BJ (cell line): ENCODE measurements at regions not wholly inside any gene's neighbourhood (a gene's known extent, or its start where the extent isn't known, plus 50 kb on each side); places are given as distances from the start of the nearest gene placed in this dataset.

ENCODE experiments used
- CTCF ChIA-PET: fragments of 350-600 bp; formaldehyde crosslinking; extraction: SDS; loops from one replicate; lab custom pipeline; 2021; ENCODE audit warnings: antibody characterized with exemption, inconsistent platforms; lab: Yijun Ruan, JAX
- POLR2A ChIA-PET: fragments of 300-600 bp; sonication (Branson Sonifier 250); formaldehyde crosslinking; extraction: SDS; loops from one replicate; lab custom pipeline; 2021; ENCODE audit warnings: antibody characterized with exemption; lab: Charles Lee
- DNase-seq: peaks from one replicate; pipeline ENCODE4 v3.0.0-alpha.2; 2011; ENCODE audit warnings: low read depth
- H3K27me3 ChIP-seq: 2 replicates; pipeline ENCODE4 v1.6.0; 2011; ENCODE audit warnings: low read length; ENCODE audit not compliant: control insufficient read depth, insufficient read depth
- H3K36me3 ChIP-seq: 2 replicates; pipeline ENCODE4 v1.5.1; 2011; ENCODE audit warnings: low read length; ENCODE audit not compliant: control insufficient read depth, insufficient read depth
- H3K4me3 ChIP-seq: 2 replicates; pipeline ENCODE4 v1.5.1; 2011; ENCODE audit warnings: low read depth, mild to moderate bottlenecking, control low read depth, low read length
- TF ChIP-seq, protein P1 (sequence below): IDR thresholded peaks from 2 replicates; pipeline ENCODE4 v1.5.1; 2011; ENCODE audit warnings: low read depth, mild to moderate bottlenecking, control low read depth, inconsistent platforms, low read length, moderate library complexity; ENCODE audit not compliant: insufficient read depth

DNA sequence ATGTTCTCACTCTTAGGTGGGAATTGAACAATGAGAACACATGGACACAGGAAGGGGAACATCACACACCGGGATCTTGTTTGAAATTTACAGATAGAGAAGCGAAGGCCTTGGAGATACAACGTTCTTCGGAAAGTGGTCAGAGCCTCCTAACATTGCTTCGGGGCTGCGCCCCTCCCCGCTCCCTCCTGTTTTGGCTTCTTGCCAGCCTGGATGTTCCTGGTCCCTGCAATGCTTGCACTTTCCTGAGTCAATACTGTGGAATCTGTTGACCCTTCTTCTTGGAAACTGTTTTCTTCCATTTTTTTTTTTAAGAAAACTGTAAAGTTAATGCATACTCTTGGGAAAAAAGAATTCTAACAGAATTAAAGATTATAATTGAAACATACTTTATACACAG lies 360.8 kb downstream of the SOCS6 start:
- ChIA-PET POLR2A (no interaction called here), CTCF (no interaction called here)
- no peaks in the 10 kb centered on the region for H3K27me3 ChIP-seq

DNA sequence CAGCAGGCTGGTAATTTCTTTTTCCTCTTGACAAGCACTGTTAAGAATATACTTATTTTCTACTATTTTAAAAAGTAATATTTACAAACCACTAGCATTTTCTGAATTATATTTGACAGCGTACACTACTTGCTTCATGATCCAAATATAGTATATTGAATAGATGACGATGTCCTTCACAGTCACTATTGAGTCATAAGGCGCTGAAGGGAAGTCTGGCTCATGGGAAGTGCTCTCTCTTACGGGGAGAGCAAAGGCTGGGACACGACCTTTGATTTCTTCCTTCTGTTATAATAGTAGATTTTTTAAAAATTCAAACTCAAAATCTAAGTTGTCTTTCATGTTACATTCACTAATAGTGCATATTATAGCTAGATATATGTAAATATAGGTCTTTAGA lies 357.1 kb downstream of the SOCS6 start:
- Histone ChIP-seq H3K36me3 (no peaks in the 10 kb centered on the region), H3K4me3 (no peak overlapping the region), H3K27me3 (no peaks in the 10 kb centered on the region)
- CTCF ChIA-PET = no interaction called here
- TF ChIP-seq, protein P1, sequence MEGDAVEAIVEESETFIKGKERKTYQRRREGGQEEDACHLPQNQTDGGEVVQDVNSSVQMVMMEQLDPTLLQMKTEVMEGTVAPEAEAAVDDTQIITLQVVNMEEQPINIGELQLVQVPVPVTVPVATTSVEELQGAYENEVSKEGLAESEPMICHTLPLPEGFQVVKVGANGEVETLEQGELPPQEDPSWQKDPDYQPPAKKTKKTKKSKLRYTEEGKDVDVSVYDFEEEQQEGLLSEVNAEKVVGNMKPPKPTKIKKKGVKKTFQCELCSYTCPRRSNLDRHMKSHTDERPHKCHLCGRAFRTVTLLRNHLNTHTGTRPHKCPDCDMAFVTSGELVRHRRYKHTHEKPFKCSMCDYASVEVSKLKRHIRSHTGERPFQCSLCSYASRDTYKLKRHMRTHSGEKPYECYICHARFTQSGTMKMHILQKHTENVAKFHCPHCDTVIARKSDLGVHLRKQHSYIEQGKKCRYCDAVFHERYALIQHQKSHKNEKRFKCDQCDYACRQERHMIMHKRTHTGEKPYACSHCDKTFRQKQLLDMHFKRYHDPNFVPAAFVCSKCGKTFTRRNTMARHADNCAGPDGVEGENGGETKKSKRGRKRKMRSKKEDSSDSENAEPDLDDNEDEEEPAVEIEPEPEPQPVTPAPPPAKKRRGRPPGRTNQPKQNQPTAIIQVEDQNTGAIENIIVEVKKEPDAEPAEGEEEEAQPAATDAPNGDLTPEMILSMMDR = no peak
- DNase-seq = no peak
- POLR2A ChIA-PET = no interaction called here

More for the DNA sequence above, 360.8 kb downstream of the SOCS6 start:
- TF ChIP-seq, protein P1 = no peak
- no peak overlapping the region for H3K4me3 ChIP-seq
- H3K36me3 ChIP-seq = no peaks in the 10 kb centered on the region
- DNase-seq = no peak

DNA sequence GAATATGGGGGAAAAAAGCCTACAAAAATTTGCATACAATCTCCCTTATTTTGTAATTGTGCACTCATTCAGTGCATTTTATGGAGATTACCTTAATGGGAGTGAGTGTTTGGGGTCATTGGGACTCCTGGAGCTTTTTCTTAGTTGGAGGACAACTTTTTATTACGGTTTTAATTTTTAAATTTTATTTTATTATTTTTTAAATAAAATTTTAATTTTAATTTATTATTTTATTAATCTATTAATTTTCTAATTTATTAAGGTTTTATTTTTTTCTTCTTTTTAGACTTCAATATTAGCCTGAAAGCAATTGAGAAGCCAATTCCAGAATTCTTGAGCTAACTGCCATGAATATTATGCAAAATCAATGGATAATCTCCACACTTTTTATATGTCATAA lies 355.0 kb downstream of the SOCS6 start:
- POLR2A ChIA-PET = no interaction called here

DNA sequence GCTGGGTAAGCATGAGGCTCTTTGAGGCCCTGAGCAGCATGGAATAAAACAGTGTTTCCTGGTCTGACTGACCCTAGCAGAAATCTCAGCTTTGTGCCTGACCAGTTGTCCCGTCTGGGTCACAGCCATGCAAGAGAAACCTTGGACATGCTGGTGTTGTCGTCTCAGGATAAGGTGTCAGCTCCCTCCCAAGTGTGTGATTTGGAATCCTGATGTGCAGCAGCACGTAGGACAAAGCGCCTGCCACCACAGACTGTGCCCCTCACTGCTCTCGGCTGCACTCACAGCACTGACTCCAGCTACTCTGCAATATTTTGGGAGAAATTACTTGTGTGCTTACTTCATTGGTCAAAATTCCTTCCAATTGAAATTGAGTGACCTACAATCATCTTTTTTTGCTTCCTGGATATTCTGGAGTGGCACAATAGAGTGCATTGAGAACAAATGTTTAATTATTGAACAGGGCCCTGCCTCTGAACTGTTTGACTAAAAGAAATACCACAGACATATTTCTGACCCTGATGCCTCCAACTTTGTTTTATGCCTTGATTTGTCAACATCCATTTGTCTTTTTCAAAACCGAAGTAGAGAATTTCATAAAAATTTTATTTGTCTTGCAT lies 352.4 kb downstream of the SOCS6 start:
- Histone ChIP-seq H3K27me3 (no peaks in the 10 kb centered on the region), H3K36me3 (no peaks in the 10 kb centered on the region), H3K4me3 (no peak overlapping the region)
- no peak for DNase-seq
- POLR2A ChIA-PET = no interaction called here
- CTCF ChIA-PET = no interaction called here
- TF ChIP-seq, protein P1 = no peak

More for the DNA sequence above, 355.0 kb downstream of the SOCS6 start:
- DNase-seq = no peak
- Histone ChIP-seq H3K4me3 (no peak overlapping the region), H3K27me3 (no peaks in the 10 kb centered on the region), H3K36me3 (no peaks in the 10 kb centered on the region)
- CTCF ChIA-PET = no interaction called here
- TF ChIP-seq, protein P1 = no peak

DNA sequence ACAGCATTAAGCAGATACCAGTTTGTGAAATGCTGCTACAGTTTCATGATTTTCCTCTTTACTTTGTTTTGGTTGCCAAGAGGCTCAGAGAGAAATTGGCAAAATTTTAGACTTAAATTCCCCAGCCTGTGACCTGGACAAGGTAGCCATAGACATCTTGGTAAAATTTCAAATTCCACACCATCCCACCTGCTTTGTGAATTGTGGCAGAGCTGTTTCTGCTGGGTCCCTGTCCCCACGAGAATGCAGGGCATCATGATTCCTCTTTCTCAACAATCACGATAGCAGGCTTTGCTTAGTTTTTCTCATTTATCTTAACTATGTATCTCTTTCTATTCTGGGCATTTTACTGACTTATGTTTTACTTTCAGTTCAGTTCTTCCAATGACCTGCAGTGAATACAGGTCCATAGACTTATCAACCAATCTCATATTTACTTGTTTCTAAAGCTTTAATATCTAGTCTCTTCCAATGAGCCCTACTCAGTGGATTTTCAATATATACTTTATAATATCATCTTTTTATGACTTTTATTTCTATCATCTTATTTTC lies 351.6 kb downstream of the SOCS6 start:
- TF ChIP-seq, protein P1 = no peak
- CTCF ChIA-PET = no interaction called here
- no peaks in the 10 kb centered on the region for H3K27me3 ChIP-seq
- no peaks in the 10 kb centered on the region for H3K36me3 ChIP-seq
- no peak for DNase-seq
- POLR2A ChIA-PET = no interaction called here
- H3K4me3 ChIP-seq = no peak overlapping the region
